Activated CD4-positive, alpha-beta T cell treated with anti-CD3 and anti-CD28 coated beads, Interleukin-10, Interleukin-2, amounts not matched to agents 100 ng/mL and 50 ng/mL, durations not matched to agents 16 hours and 8 hours (primary cell): ENCODE measurements at regions not wholly inside any gene's neighbourhood (a gene's known extent, or its start where the extent isn't known, plus 50 kb on each side); places are given as distances from the start of the nearest gene placed in this dataset.
"Not testable (repeated sequence)": the region's sequence is repeated elsewhere in the genome, so short reads cannot be mapped to it uniquely, and the experiment has no call there.

Source experiments
- DNase-seq: peaks from one replicate; pipeline ENCODE4 v3.0.0-alpha.2; 2020

- no peak for DNase-seq
These were observed 80.7 kb downstream of the C9orf152 start for GRCh38 chr9:110126986-110127864.

- no peak for DNase-seq
These were observed 79.2 kb downstream of the C9orf152 start for GRCh38 chr9:110128664-110129329.

GRCh38 chr9:110129425-110129824, 78.5 kb downstream of the C9orf152 start:
- DNase-seq: no peak

- no peak for DNase-seq
These were observed 77.7 kb downstream of the C9orf152 start for GRCh38 chr9:110130211-110130610.

- no peak for DNase-seq
These were observed 77.1 kb downstream of the C9orf152 start for GRCh38 chr9:110130791-110131416.

- no peak for DNase-seq
These were observed 76.5 kb downstream of the C9orf152 start for GRCh38 chr9:110131499-110131898.

GRCh38 chr9:110132531-110132930, 75.4 kb downstream of the C9orf152 start:
- DNase-seq: not testable (repeated sequence)

GRCh38 chr9:110133059-110133458, 74.9 kb downstream of the C9orf152 start:
- no peak for DNase-seq

- no peak for DNase-seq
These were observed 74.2 kb downstream of the C9orf152 start for GRCh38 chr9:110133608-110134210.

- DNase-seq: no peak
These were observed 72.1 kb downstream of the C9orf152 start for GRCh38 chr9:110135846-110136245.

- no peak for DNase-seq
These were observed 71.2 kb downstream of the C9orf152 start for GRCh38 chr9:110136802-110137201.

GRCh38 chr9:110140276-110140675, 67.7 kb downstream of the C9orf152 start:
- no peak for DNase-seq

- no peak for DNase-seq
These were observed 66.6 kb downstream of the C9orf152 start for GRCh38 chr9:110141227-110141793.

GRCh38 chr9:110142253-110142652, 65.7 kb downstream of the C9orf152 start:
- no peak for DNase-seq

- peak; percentile 34 for DNase-seq
These were observed 65.0 kb downstream of the C9orf152 start for GRCh38 chr9:110142868-110143481.

- peak; percentile 31 for DNase-seq
These were observed 64.5 kb downstream of the C9orf152 start for GRCh38 chr9:110143485-110143884.

GRCh38 chr9:110143950-110144545, 63.9 kb downstream of the C9orf152 start:
- DNase-seq: peak; percentile 73

- DNase-seq: no peak
These were observed 61.6 kb downstream of the C9orf152 start for GRCh38 chr9:110146373-110146772.

GRCh38 chr9:110148384-110148783, 59.6 kb downstream of the C9orf152 start:
- DNase-seq: peak; percentile 91

- DNase-seq: no peak
These were observed 59.1 kb downstream of the C9orf152 start for GRCh38 chr9:110148891-110149290.
